Prostate gland (tissue), 2 donors: ENCODE measurements at regions not wholly inside any gene's neighbourhood (a gene's known extent, or its start where the extent isn't known, plus 50 kb on each side); places are given as distances from the start of the nearest gene placed in this dataset.

Source experiments
- DNase-seq: peaks from one replicate; pipeline ENCODE4 v3.0.0-alpha.2; 2019; ENCODE audit warnings: low spot score
- H3K27ac ChIP-seq, 2 donors: fragments of 200-600 bp; sonication (generic); 2 replicates each; pipeline ENCODE4 v1.5.1; 2017 to 2019
- H3K27me3 ChIP-seq: fragments of 200-600 bp; sonication (generic); replicated peaks from 2 replicates; pipeline ENCODE4 v1.5.1; 2019; ENCODE audit not compliant: insufficient read depth
- H3K36me3 ChIP-seq, 2 donors: fragments of 200-600 bp; sonication (generic); 1 replicate in 1 of 2; 2 replicates in 1 of 2; pipeline versions ENCODE4 v1.5.1 to v1.8.1; 2017 to 2019
- H3K4me1 ChIP-seq: fragments of 200-600 bp; sonication (generic); replicated peaks from 2 replicates; pipeline ENCODE4 v1.5.1; 2019
- H3K4me3 ChIP-seq, 2 donors: fragments of 200-600 bp; sonication (generic); 2 replicates each; pipeline ENCODE4 v1.5.1; 2017 to 2019
- H3K9me3 ChIP-seq: fragments of 200-600 bp; sonication (generic); 2 replicates; pipeline ENCODE4 v1.5.1; 2017
- POLR2A ChIP-seq: fragments of 450-650 bp; IDR thresholded peaks from one replicate; pipeline ENCODE4 v1.6.1; 2016; ENCODE audit warnings: antibody characterized with exemption, mild to moderate bottlenecking
- POLR2AphosphoS5 ChIP-seq: sonication (generic); formaldehyde crosslinking; IDR thresholded peaks from one replicate; pipeline ENCODE4 v1.6.1; 2017; ENCODE audit warnings: antibody characterized with exemption
- WGBS: methylation state at CpG from one replicate; pipeline ENCODE4 v1.1.5; 2018; 5-methylcytosine and 5-hydroxymethylcytosine counted together
- intact Hi-C: fragments of 100-400 bp; cut with DNase I; formaldehyde crosslinking; loops from one replicate; pipeline ENCODE4 v1.14.2; 2022
- TF ChIP-seq, protein P1 (sequence below), 4 experiments: fragments of 200-600 bp in 2 of 4; fragments of 450-650 bp in 2 of 4; sonication (generic) in 2 of 4; IDR thresholded peaks; 1 replicate in 3 of 4; 2 replicates in 1 of 4; pipeline ENCODE4 v1.5.1; 2016 to 2019; ENCODE audit warnings: antibody characterized with exemption in 4 of 4, mild to moderate bottlenecking in 2 of 4, moderate library complexity in 2 of 4

DNA sequence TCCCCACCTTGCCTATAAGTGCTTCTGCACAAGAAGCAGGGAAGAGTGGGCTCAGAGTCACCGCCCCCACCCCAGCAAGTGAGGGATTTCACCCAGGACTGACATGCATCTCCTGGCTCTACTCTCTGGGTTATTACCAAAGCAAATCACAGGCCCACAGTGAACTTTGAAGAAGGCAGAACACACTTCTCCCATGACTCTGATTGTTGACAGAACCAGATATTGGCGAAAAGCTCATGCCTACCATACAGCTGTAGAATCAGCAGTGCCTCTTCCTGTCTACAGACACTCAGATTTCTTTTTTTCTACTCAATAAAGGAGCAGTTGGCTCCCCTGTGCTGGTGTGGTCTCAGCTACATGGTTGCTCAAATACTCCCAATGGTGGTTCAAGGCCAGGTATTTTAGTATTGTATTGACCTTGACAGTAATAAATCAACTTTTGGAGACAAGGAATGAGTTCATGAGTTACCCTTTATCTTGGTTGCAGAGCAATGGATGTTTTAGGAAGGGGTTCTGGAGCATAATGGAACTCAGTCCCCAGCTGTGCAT, 512.9 kb upstream of the ID2 start:
- Histone ChIP-seq H3K4me1 (no peaks in the 10 kb centered on the region), H3K9me3 (no peaks in the 10 kb centered on the region), H3K27ac (no peak overlapping the region), H3K36me3 (no peaks in the 10 kb centered on the region), H3K27me3 (no peaks in the 10 kb centered on the region), H3K4me3 (no peak overlapping the region)
- TF ChIP-seq, protein P1, sequence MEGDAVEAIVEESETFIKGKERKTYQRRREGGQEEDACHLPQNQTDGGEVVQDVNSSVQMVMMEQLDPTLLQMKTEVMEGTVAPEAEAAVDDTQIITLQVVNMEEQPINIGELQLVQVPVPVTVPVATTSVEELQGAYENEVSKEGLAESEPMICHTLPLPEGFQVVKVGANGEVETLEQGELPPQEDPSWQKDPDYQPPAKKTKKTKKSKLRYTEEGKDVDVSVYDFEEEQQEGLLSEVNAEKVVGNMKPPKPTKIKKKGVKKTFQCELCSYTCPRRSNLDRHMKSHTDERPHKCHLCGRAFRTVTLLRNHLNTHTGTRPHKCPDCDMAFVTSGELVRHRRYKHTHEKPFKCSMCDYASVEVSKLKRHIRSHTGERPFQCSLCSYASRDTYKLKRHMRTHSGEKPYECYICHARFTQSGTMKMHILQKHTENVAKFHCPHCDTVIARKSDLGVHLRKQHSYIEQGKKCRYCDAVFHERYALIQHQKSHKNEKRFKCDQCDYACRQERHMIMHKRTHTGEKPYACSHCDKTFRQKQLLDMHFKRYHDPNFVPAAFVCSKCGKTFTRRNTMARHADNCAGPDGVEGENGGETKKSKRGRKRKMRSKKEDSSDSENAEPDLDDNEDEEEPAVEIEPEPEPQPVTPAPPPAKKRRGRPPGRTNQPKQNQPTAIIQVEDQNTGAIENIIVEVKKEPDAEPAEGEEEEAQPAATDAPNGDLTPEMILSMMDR (IDR thresholded peaks at IDR 0.05) = no peak
- TF ChIP-seq POLR2A (no peak), POLR2AphosphoS5 (no peak)
- no peak for DNase-seq
- intact Hi-C loops = no loop called here
- WGBS = 96% methylated on average over 2 of the region's 2 CpGs

DNA sequence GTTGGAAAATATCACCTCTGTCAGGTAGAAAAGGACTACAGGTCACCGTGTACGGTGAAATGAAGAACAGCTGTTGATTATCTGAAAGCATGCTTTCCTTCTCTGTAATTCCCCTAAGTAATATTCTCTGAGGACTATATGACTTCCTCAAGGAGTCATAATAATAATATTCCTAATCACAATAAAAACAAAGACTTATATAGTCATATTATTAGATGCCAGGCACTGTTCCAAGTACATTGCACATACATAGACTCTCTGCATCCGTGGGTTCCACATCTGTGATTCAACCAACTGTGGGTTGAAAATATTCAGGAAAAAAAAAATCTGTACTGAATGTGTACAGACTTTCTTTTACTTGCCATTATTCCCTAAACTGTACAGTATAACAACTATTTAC, 512.4 kb upstream of the ID2 start:
- H3K4me1 ChIP-seq = no peaks in the 10 kb centered on the region
- no peaks in the 10 kb centered on the region for H3K36me3 ChIP-seq
- H3K27me3 ChIP-seq = no peaks in the 10 kb centered on the region
- H3K9me3 ChIP-seq = no peaks in the 10 kb centered on the region
- intact Hi-C loops = no loop called here
- no peak for TF ChIP-seq POLR2AphosphoS5
- TF ChIP-seq POLR2A = no peak
- TF ChIP-seq, protein P1 (IDR thresholded peaks at IDR 0.05) = no peak
- WGBS = 77% methylated on average over 3 of the region's 3 CpGs
- DNase-seq = no peak
- no peak overlapping the region for H3K4me3 ChIP-seq
- H3K27ac ChIP-seq = no peak overlapping the region

DNA sequence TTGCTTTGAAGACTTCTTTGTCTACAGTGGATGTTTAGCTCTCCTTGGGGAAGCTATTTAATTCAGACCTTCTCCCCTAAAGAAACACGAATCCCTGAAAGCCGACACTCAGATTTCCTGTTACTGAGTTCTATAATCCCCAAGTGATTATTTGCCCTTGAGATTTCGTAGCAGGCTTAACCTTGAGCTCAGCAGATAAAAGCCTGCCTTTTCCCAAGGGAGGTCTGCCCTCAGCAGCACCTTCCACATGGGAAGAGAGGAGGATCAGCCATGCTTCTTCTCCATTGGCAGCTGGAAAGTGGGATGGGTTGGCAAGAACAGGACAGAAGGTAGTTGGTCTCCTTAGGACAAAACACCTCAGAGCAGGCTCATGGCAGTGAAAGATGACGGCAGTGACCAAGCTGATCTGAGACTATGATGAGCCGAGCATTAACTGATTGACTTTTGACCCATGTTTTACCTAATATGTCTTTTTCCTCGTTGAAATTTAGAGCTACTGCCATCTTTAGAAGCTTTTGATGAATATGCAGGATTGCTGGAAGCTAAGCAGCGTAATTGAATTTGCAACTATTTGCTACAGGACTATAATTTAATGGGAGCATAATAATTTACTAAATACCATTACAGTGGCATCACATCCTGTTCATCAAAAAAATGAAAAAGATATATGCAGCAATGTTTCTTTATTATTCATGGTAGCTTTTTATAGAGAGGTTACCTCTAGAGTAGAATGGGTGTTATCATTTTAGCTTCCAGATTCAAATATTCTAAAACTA, 511.1 kb upstream of the ID2 start:
- Histone ChIP-seq H3K27me3 (no peaks in the 10 kb centered on the region), H3K4me3 (no peak overlapping the region), H3K9me3 (no peaks in the 10 kb centered on the region), H3K27ac (no peak overlapping the region), H3K4me1 (no peaks in the 10 kb centered on the region), H3K36me3 (no peaks in the 10 kb centered on the region)
- 85% methylated on average over 7 of the region's 7 CpGs for WGBS
- TF ChIP-seq POLR2A (no peak), POLR2AphosphoS5 (no peak)
- TF ChIP-seq, protein P1 (IDR thresholded peaks at IDR 0.05) = no peak
- no peak for DNase-seq
- intact Hi-C loops = no loop called here

DNA sequence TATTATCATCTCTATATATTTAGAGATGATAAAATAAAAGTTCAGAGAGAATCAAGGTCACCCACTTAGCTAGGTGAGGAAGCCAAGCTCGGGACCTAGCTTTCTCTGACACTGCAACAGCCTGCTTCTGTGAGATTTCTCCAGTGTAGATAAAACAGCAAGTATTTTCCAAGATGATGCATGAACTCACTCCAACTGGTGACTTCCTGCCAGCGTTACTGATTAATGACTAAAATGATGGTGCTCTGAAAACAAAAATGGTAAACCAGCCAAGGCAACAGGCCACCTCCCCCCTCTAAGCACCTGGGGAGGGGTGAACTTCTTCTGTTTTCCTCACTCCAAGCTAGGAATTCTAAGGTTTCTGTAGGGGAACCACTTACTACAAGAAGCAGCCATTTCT, 510.2 kb upstream of the ID2 start:
- Histone ChIP-seq H3K36me3 (no peaks in the 10 kb centered on the region), H3K4me1 (no peaks in the 10 kb centered on the region), H3K4me3 (no peak overlapping the region), H3K27me3 (no peaks in the 10 kb centered on the region), H3K27ac (no peak overlapping the region), H3K9me3 (no peaks in the 10 kb centered on the region)
- intact Hi-C loops = no loop called here
- DNase-seq = no peak
- WGBS = 19% methylated on average over 2 of the region's 2 CpGs
- TF ChIP-seq, protein P1 (IDR thresholded peaks at IDR 0.05) = no peak
- TF ChIP-seq POLR2AphosphoS5 (no peak), POLR2A (no peak)

- no peak for TF ChIP-seq POLR2A
- intact Hi-C loops = no loop called here
- WGBS = over 99% methylated on average over 17 of the region's 17 CpGs
- Histone ChIP-seq H3K27ac (no peak overlapping the region), H3K9me3 (no peaks in the 10 kb centered on the region), H3K27me3 (no peaks in the 10 kb centered on the region), H3K4me3 (no peak overlapping the region), H3K4me1 (no peaks in the 10 kb centered on the region), H3K36me3 (no peaks in the 10 kb centered on the region)
- no peak for DNase-seq
These were observed 509.2 kb upstream of the ID2 start for GRCh38 chr2:8172661-8173060.
